HG03280 (cell line): ENCODE measurements at regions not wholly inside any gene's neighbourhood (a gene's known extent, or its start where the extent isn't known, plus 50 kb on each side); places are given as distances from the start of the nearest gene placed in this dataset.
"Not testable (repeated sequence)": the region's sequence is repeated elsewhere in the genome, so short reads cannot be mapped to it uniquely, and the experiment has no call there.

ENCODE experiments used
- ATAC-seq: cut with Tn5 transposase; IDR thresholded peaks from one replicate; pipeline ENCODE4 v1.9.1; 2021; ENCODE audit warnings: mild to moderate bottlenecking, moderate library complexity; ENCODE audit not compliant: unreplicated experiment

- ATAC-seq = no peak
Observed at GRCh38 chr18:61628085-61628484, 264.7 kb downstream of the RNF152 start.

GRCh38 chr18:61624631-61625030 lies 268.2 kb downstream of the RNF152 start:
- not testable (repeated sequence) for ATAC-seq

GRCh38 chr18:61619783-61620182 lies 273.0 kb downstream of the RNF152 start:
- ATAC-seq = no peak

- ATAC-seq = no peak
Observed at GRCh38 chr18:61618816-61619215, 274.0 kb downstream of the RNF152 start.

- no peak for ATAC-seq
Observed at GRCh38 chr18:61616111-61616610, 276.6 kb downstream of the RNF152 start.

GRCh38 chr18:61612517-61612916 lies 279.3 kb downstream of the CDH20 start:
- no peak for ATAC-seq

- ATAC-seq = no peak
Observed at GRCh38 chr18:61609131-61609530, 275.9 kb downstream of the CDH20 start.

GRCh38 chr18:61608316-61608715 lies 275.1 kb downstream of the CDH20 start:
- no peak for ATAC-seq

GRCh38 chr18:61607867-61608266 lies 274.6 kb downstream of the CDH20 start:
- ATAC-seq = no peak

- no peak for ATAC-seq
Observed at GRCh38 chr18:61606759-61607158, 273.5 kb downstream of the CDH20 start.

- no peak for ATAC-seq
Observed at GRCh38 chr18:61606068-61606660, 272.9 kb downstream of the CDH20 start.

GRCh38 chr18:61605376-61606067 lies 272.3 kb downstream of the CDH20 start:
- ATAC-seq = no peak
